Right atrium auricular region (tissue), 2 donors: ENCODE measurements at regions not wholly inside any gene's neighbourhood (a gene's known extent, or its start where the extent isn't known, plus 50 kb on each side); places are given as distances from the start of the nearest gene placed in this dataset.
"Not testable (repeated sequence)": the region's sequence is repeated elsewhere in the genome, so short reads cannot be mapped to it uniquely, and the experiment has no call there.

Experiments used
- DNase-seq: peaks from one replicate; pipeline ENCODE4 v3.0.0-alpha.2; 2019; ENCODE audit warnings: low spot score
- H3K27ac ChIP-seq, 2 donors: fragments of 200-600 bp; sonication (generic); 1 replicate in 1 of 2; 2 replicates in 1 of 2; pipeline ENCODE4 v1.5.1; 2016 to 2019
- H3K27me3 ChIP-seq, 2 donors: fragments of 200-600 bp; sonication (generic); one replicate each; pipeline versions ENCODE4 v1.5.1 to v1.6.0; 2017 to 2019
- H3K36me3 ChIP-seq: fragments of 200-600 bp; sonication (generic); one replicate; pipeline ENCODE4 v1.5.1; 2016
- H3K4me1 ChIP-seq, 2 donors: fragments of 200-600 bp; sonication (generic); one replicate each; pipeline versions ENCODE4 v1.5.1 to v1.6.0; 2017 to 2019
- H3K4me3 ChIP-seq, 2 donors: fragments of 200-600 bp; sonication (generic); 1 replicate in 1 of 2; 2 replicates in 1 of 2; pipeline ENCODE4 v1.5.1; 2017 to 2019; ENCODE audit warnings: mild to moderate bottlenecking in 1 of 2, moderate library complexity in 1 of 2
- H3K9me3 ChIP-seq, 2 donors: fragments of 200-600 bp; sonication (generic); one replicate each; pipeline ENCODE4 v1.5.1; 2019
- TF ChIP-seq, protein P1 (sequence below), 2 donors: fragments of 200-600 bp; sonication (generic); IDR thresholded peaks; one replicate each; pipeline ENCODE4 v1.5.1; 2019; ENCODE audit warnings: antibody characterized with exemption in 2 of 2

DNA sequence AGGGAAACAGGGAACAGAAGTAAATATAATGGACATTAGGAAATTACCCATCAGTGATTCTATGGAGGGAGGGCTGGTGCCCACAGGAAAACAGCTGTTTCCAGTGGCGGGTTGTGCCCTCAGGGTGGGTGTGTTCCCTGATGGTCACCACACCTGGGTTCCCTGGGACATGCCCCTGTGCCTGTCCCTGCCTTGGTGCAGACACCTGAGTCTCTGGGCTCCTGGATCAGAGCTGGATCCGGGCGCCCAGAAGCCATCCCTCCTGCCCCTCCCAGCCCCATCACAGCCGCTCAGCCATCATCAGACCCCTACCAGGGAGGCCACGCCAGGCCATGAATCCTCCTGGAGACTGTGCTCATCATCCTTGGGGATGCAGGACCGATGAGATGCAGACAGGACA, 307.2 kb upstream of the SFSWAP start:
- no peaks in the 10 kb centered on the region for H3K9me3 ChIP-seq

DNA sequence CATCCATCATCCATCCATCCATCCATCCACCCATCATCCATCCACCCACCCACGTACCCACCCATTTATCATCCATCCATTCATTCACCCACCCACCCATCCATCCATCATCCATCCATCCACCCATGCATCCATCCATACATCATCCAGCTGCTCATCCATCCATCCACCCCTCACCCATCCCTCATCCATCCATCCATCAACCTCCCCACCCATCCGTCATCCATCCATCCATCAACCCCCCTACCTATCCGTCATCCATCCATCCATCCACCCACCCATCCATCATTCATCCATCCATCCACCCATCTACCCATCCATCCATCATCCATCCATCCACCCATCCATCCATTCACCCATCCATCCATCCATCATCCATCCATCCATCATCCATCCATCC, 306.2 kb upstream of the SFSWAP start:
- no peak overlapping the region for H3K4me3 ChIP-seq
- TF ChIP-seq, protein P1, sequence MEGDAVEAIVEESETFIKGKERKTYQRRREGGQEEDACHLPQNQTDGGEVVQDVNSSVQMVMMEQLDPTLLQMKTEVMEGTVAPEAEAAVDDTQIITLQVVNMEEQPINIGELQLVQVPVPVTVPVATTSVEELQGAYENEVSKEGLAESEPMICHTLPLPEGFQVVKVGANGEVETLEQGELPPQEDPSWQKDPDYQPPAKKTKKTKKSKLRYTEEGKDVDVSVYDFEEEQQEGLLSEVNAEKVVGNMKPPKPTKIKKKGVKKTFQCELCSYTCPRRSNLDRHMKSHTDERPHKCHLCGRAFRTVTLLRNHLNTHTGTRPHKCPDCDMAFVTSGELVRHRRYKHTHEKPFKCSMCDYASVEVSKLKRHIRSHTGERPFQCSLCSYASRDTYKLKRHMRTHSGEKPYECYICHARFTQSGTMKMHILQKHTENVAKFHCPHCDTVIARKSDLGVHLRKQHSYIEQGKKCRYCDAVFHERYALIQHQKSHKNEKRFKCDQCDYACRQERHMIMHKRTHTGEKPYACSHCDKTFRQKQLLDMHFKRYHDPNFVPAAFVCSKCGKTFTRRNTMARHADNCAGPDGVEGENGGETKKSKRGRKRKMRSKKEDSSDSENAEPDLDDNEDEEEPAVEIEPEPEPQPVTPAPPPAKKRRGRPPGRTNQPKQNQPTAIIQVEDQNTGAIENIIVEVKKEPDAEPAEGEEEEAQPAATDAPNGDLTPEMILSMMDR (IDR thresholded peaks at IDR 0.05): no peak
- no peak for DNase-seq
- H3K27ac ChIP-seq: no peak overlapping the region
- H3K36me3 ChIP-seq: no peaks in the 10 kb centered on the region
- H3K4me1 ChIP-seq: peaks cover 0 to 4% of the 10 kb centered on the region in 2 donors
- H3K27me3 ChIP-seq: no peaks in the 10 kb centered on the region
- H3K9me3 ChIP-seq: no peaks in the 10 kb centered on the region

More for the DNA sequence above, 307.2 kb upstream of the SFSWAP start:
- no peak overlapping the region for H3K4me3 ChIP-seq
- no peaks in the 10 kb centered on the region for H3K27me3 ChIP-seq
- no peaks in the 10 kb centered on the region for H3K36me3 ChIP-seq
- H3K4me1 ChIP-seq: peaks cover 0 to 4% of the 10 kb centered on the region in 2 donors
- DNase-seq: no peak
- H3K27ac ChIP-seq: no peak overlapping the region
- TF ChIP-seq, protein P1 (IDR thresholded peaks at IDR 0.05): no peak

DNA sequence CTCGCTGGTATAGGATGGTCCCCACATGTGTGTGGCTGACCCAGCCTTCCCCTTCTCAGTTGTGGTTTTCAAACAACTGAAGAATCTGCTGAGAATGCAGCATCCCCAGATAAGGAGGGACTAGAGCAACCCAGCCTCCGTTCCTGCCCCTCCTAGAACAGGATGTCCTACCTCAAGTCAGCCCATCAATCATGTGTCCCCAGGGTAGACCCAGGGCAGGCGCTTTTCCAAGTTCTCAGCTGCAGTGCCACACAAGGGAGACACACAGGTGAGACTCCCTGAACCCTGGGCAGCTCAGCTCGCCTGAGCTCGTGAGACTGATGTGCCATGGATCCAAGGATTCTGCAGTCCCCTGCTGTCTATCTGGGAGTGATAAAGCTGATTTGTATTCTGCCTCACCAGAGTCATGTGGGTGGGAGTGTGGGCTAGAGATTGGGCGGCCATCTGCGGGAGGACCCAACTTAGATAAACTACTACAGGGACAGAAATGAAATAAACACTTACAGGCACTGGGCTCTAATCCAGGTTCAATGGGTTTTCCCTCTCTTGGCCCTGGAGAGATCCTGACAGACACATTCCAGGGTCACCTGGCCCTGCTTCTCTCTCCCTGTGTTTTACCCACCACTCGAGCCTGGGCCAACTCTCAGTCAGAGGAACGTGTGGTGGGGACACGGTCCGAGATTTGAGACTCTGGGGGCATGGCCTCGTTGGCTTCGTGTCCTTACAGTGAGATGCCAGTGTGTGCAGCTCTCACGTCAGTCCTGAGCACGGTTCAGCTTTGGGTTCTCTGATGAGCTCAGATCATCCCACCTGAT, 303.5 kb upstream of the SFSWAP start:
- H3K36me3 ChIP-seq: no peaks in the 10 kb centered on the region

DNA sequence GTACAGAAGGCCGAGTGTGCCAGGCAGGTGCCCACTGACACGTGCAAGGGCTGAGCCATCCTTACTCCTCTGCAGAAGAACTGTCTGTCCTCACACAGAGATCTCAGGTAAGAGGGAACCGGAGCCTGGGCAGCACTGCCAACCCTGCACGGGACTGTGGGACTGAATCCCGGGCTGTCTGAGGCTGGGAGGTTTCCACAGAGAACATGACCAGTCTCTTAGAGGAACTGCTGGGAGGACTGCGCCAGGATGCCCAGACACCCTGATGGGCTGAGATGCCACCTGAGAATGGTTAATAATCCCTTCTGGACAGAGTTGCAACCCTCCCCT, 302.9 kb upstream of the SFSWAP start:
- no peak overlapping the region for H3K4me3 ChIP-seq
- no peaks in the 10 kb centered on the region for H3K4me1 ChIP-seq
- H3K36me3 ChIP-seq: no peaks in the 10 kb centered on the region
- TF ChIP-seq, protein P1 (IDR thresholded peaks at IDR 0.05): no peak
- H3K27me3 ChIP-seq: no peaks in the 10 kb centered on the region
- H3K9me3 ChIP-seq: no peaks in the 10 kb centered on the region
- no peak overlapping the region for H3K27ac ChIP-seq
- no peak for DNase-seq

More for the DNA sequence above, 303.5 kb upstream of the SFSWAP start:
- no peak for DNase-seq
- TF ChIP-seq, protein P1 (IDR thresholded peaks at IDR 0.05): no peak
- H3K9me3 ChIP-seq: no peaks in the 10 kb centered on the region
- no peak overlapping the region for H3K27ac ChIP-seq
- H3K27me3 ChIP-seq: no peaks in the 10 kb centered on the region
- H3K4me3 ChIP-seq: no peak overlapping the region
- H3K4me1 ChIP-seq: peaks cover 0 to 2% of the 10 kb centered on the region in 2 donors

DNA sequence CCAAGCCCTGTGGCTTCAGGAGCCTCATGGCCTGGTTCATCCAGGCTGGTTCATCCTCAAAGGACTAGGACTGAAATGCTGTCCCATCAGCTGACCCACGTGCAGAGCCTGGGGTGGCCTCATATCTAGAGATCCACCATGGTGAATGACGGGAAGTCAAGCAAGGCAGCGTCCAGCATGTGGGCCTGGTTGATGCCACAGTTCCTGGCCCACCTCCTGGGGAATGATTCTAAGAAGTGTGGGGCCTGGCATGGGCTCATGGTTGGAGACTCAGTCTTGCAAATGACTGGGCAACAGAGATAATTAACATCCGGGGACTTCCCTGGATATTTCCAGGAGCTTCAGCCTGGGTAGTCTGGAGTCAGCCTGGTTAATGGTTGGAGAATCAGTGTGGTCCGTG, 302.4 kb upstream of the SFSWAP start:
- Histone ChIP-seq H3K4me1 (no peaks in the 10 kb centered on the region), H3K36me3 (no peaks in the 10 kb centered on the region), H3K4me3 (no peak overlapping the region), H3K27me3 (no peaks in the 10 kb centered on the region), H3K9me3 (no peaks in the 10 kb centered on the region), H3K27ac (no peak overlapping the region)
- DNase-seq: no peak
- TF ChIP-seq, protein P1 (IDR thresholded peaks at IDR 0.05): no peak

DNA sequence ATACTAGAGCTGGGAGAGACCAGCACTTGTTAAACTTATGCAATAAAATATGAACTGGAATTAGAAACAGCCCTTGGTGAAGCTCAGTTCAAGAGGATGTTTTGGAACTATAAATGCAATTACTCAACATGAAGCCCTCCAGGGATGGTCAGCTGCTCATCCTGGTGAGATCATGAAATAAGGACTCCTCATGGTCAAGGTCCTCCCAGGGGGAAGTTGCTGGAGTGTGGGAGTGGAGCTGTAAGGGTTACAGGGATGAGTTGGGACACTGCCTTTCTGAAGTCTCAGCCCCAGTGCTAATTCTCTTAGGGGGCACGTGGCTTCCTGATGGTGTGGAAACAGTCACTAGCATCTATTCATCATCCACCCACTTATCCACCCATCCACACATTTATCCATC, 301.7 kb upstream of the SFSWAP start:
- no peaks in the 10 kb centered on the region for H3K4me1 ChIP-seq
- no peaks in the 10 kb centered on the region for H3K9me3 ChIP-seq
- TF ChIP-seq, protein P1 (IDR thresholded peaks at IDR 0.05): no peak
- no peak overlapping the region for H3K27ac ChIP-seq
- H3K36me3 ChIP-seq: no peaks in the 10 kb centered on the region
- no peaks in the 10 kb centered on the region for H3K27me3 ChIP-seq
- H3K4me3 ChIP-seq: no peak overlapping the region
- DNase-seq: no peak

DNA sequence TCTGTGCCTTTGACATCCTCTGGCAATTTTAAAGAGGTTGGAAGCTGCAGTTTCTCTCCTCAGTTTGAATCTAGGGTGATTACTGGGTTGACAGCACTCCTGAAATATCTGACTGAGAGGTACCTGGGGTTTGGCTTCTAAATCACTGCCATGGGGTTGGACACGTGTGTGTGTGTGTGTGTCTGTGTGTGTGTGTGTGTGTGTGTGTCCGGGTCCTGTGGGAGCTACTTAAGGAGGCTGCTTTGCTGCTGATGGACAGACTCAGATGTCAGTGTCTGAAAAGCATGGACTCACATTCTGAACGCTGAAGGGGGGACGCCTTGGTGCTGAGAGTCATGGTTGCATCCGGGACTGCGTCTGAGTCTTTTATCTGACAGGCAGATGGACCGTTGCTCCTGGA, 299.1 kb upstream of the SFSWAP start:
- H3K4me1 ChIP-seq, DNase-seq, H3K4me3 ChIP-seq, H3K27ac ChIP-seq, H3K27me3 ChIP-seq, H3K36me3 ChIP-seq, H3K9me3 ChIP-seq: not testable (repeated sequence)
